ENCODE measurements at regions not wholly inside any gene's neighbourhood (a gene's known extent, or its start where the extent isn't known, plus 50 kb on each side); places are given as distances from the start of the nearest gene placed in this dataset.

GRCh38 chr11:104594228-104594958 lies 303.9 kb downstream of the CASP12 start (continued):
- TF ChIP-seq MAFK (IDR thresholded peaks at IDR 0.05; ENCODE audit: low read depth, low read length), result no peak

Data from H1 (cell line).